Lung (tissue), 11 donors: ENCODE measurements at regions not wholly inside any gene's neighbourhood (a gene's known extent, or its start where the extent isn't known, plus 50 kb on each side); places are given as distances from the start of the nearest gene placed in this dataset.

Experiments
- ATAC-seq: fragments of 200-7000 bp; cut with Tn5 transposase; one replicate; pipeline ENCODE4 v1.9.1; 2020; ENCODE audit warnings: moderate number of reproducible peaks; ENCODE audit not compliant: insufficient read depth, low FRiP score
- DNase-seq, 3 donors: peaks; one replicate each; pipeline ENCODE4 v3.0.0-alpha.2; 2013 to 2017
- H3K27ac ChIP-seq, 2 donors: one replicate each; pipeline ENCODE4 v1.5.1; 2013; ENCODE audit warnings: mild to moderate bottlenecking in 2 of 2, moderate library complexity in 2 of 2, control low read depth in 1 of 2, inconsistent platforms in 1 of 2, low read depth in 1 of 2, low read length in 1 of 2
- H3K27me3 ChIP-seq, 3 donors: one replicate each; pipeline ENCODE4 v1.5.1; 2013; ENCODE audit warnings: low read length in 2 of 3; ENCODE audit not compliant: control insufficient read depth in 3 of 3, insufficient read depth in 3 of 3
- H3K36me3 ChIP-seq, 4 donors: one replicate each; pipeline ENCODE4 v1.5.1; 2013; ENCODE audit warnings: low read length in 4 of 4, mild to moderate bottlenecking in 1 of 4, moderate library complexity in 1 of 4; ENCODE audit not compliant: control insufficient read depth in 4 of 4, insufficient read depth in 4 of 4
- H3K4me1 ChIP-seq, 5 donors: one replicate each; pipeline ENCODE4 v1.5.1; 2013; ENCODE audit warnings: low read length in 5 of 5, mild to moderate bottlenecking in 2 of 5, moderate library complexity in 1 of 5; ENCODE audit not compliant: control insufficient read depth in 5 of 5, insufficient read depth in 5 of 5
- H3K4me3 ChIP-seq: one replicate; pipeline ENCODE4 v1.5.1; 2013; ENCODE audit warnings: mild to moderate bottlenecking, control low read depth, moderate library complexity
- H3K9ac ChIP-seq, 2 donors: one replicate each; pipeline ENCODE4 v1.5.1; 2013; ENCODE audit warnings: low read length in 2 of 2, control low read depth in 1 of 2; ENCODE audit not compliant: insufficient read depth in 1 of 2
- H3K9me3 ChIP-seq, 4 donors: one replicate each; pipeline ENCODE4 v1.5.1; 2013; ENCODE audit warnings: low read length in 3 of 4, mild to moderate bottlenecking in 1 of 4, moderate library complexity in 1 of 4; ENCODE audit not compliant: control insufficient read depth in 4 of 4, insufficient read depth in 3 of 4
- WGBS, 2 donors: extraction: QIAGEN DNeasy Blood & Tissue Kit; methylation state at CpG; one replicate each; pipeline ENCODE4 v1.1.7; 2013; 5-methylcytosine and 5-hydroxymethylcytosine counted together
- TF ChIP-seq, protein P1 (sequence below): IDR thresholded peaks from 2 replicates; pipeline ENCODE4 v1.5.1; 2012; ENCODE audit warnings: mild to moderate bottlenecking; ENCODE audit errors: control extremely low read depth, extremely low read depth
- donor health status: control.
- donor health status: control.
- donor health status: Bipolar disorder and iron deficiency.
- donor health status: healthy.
- donor health status: DM: yes; HTN: yes; CAD: no.

DNA sequence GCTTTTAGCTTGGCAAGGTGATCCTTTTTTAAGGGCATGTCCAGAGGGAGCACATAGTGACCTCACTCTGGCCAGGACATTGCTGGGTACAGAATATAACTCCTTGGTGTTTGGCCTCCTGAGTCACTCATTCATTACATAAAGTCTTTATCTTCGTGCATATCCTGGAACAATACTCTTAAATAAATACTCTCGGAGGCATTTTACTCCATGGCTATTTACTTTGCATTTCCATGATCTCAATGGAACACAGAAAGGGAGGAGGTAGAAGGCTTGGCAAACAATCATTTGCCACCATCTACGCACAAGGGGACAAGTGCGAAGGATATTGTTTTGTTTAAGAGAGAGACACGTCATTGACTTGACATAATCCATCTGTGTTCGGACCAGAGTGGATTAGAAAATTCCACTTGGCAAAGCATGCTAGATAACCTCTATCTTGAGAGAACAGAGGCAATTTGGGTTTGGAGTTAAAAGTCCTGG lies 210.0 kb downstream of the IRS2 start:
- TF ChIP-seq, protein P1, sequence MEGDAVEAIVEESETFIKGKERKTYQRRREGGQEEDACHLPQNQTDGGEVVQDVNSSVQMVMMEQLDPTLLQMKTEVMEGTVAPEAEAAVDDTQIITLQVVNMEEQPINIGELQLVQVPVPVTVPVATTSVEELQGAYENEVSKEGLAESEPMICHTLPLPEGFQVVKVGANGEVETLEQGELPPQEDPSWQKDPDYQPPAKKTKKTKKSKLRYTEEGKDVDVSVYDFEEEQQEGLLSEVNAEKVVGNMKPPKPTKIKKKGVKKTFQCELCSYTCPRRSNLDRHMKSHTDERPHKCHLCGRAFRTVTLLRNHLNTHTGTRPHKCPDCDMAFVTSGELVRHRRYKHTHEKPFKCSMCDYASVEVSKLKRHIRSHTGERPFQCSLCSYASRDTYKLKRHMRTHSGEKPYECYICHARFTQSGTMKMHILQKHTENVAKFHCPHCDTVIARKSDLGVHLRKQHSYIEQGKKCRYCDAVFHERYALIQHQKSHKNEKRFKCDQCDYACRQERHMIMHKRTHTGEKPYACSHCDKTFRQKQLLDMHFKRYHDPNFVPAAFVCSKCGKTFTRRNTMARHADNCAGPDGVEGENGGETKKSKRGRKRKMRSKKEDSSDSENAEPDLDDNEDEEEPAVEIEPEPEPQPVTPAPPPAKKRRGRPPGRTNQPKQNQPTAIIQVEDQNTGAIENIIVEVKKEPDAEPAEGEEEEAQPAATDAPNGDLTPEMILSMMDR: no peak
- H3K27me3 ChIP-seq: peaks cover 0 to 3% (median 0%) of the 10 kb centered on the region in 3 donors
- H3K4me1 ChIP-seq: no peaks in the 10 kb centered on the region
- ATAC-seq: no peak
- no peak overlapping the region for H3K4me3 ChIP-seq
- H3K9ac ChIP-seq: no peak overlapping the region
- 64 to 73% methylated on average over 6 of the region's 6 CpGs for WGBS, 2 donors
- H3K27ac ChIP-seq: no peak overlapping the region
- no peaks in the 10 kb centered on the region for H3K36me3 ChIP-seq
- DNase-seq: peak in 2 of 3 donors; percentile 20 to 35
- H3K9me3 ChIP-seq: no peaks in the 10 kb centered on the region

DNA sequence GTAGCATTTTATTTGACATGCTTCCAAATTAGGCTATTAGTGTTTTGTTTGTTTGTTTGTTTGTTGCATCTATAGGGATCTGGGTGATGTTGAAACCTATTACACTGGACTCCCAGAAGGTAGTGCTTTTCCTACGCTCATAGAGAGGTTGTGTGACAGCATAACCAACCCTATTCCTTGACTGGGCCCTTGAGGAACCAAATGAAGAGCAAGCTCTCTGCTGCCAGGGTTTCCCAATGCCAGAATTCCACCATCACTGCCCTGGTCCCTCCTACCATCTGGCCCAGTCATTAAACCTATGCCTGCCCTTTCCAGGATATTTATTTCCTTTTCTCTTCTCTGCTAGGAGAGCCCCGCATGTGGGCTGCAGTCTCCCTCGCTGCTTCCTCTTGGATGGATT lies 210.6 kb downstream of the IRS2 start:
- WGBS, 2 donors: 91% methylated on average over 3 of the region's 3 CpGs
- no peak overlapping the region for H3K27ac ChIP-seq
- no peaks in the 10 kb centered on the region for H3K9me3 ChIP-seq
- TF ChIP-seq, protein P1: no peak
- H3K36me3 ChIP-seq: no peaks in the 10 kb centered on the region
- no peak overlapping the region for H3K4me3 ChIP-seq
- peaks cover 0 to 3% (median 0%) of the 10 kb centered on the region in 3 donors for H3K27me3 ChIP-seq
- DNase-seq (no peak), ATAC-seq (no peak)
- no peak overlapping the region for H3K9ac ChIP-seq
- H3K4me1 ChIP-seq: no peaks in the 10 kb centered on the region

DNA sequence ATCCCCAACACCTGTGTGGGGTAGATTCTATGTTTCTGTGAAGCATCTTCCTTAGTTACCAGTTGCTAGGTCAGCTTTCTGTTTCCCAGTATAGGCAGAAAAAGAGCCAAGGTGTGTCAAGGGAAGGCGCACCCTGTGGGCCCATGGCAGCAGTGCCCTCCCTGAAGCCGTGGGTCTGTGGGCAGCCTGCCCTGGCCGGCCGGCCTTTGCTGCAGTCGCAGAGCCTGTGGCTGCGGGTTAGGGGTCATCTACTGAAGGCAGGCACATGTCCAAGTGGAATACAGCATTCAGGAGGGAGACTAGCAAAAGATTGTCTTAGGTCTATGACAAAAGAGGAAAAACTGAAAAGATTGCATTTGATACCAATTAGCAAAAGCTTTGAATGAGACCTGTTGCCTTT lies 214.0 kb downstream of the IRS2 start:
- no peak for ATAC-seq
- TF ChIP-seq, protein P1: no peak
- Histone ChIP-seq H3K4me3 (no peak overlapping the region), H3K9ac (no peak overlapping the region), H3K9me3 (no peaks in the 10 kb centered on the region), H3K4me1 (peaks cover 0 to 7% (median 0%) of the 10 kb centered on the region in 5 donors), H3K36me3 (no peaks in the 10 kb centered on the region), H3K27ac (no peak overlapping the region), H3K27me3 (peaks cover 0 to 3% (median 0%) of the 10 kb centered on the region in 3 donors)
- 85 to 90% methylated on average over 6 of the region's 6 CpGs for WGBS, 2 donors
- no peak for DNase-seq

DNA sequence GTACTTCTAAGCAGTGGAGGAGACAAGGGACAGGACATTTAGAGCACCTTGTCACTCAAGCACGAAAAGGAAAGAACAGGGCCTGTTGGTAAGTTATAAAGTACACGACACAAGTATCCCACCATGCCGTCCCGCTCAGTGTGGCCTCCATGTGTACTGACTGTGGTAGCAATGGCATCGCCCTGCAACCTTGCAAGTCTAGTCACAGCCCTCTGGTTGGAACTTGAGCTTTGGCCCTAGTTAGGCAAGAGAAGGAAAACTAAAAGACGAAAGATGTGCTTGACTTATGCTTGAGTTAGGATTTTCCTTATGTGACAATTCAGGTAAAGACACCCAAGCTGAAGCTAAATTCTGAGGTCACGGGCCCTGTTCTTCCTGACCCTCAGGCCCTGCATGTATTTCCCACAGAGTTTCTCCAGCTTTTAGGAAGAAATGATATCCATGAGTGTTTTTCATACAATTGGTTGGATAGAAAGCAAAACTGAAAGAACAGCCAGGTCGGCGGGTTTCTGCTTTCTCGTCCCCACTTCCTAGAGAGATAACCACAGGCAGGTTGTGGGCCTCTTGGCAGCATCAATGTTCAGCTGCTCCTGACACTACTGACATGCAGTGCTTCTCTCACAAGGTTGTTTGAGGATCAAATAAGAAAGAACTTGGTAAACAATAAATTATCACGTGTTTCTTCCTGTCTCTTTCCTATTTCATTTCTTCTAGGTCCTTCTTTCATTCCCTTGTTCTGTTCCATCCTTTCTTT lies 216.2 kb downstream of the IRS2 start:
- no peak overlapping the region for H3K27ac ChIP-seq
- ATAC-seq: no peak
- no peak overlapping the region for H3K9ac ChIP-seq
- no peaks in the 10 kb centered on the region for H3K9me3 ChIP-seq
- TF ChIP-seq, protein P1: no peak
- WGBS, 2 donors: 76 to 80% methylated on average over 11 of the region's 11 CpGs
- H3K4me3 ChIP-seq: no peak overlapping the region
- H3K36me3 ChIP-seq: no peaks in the 10 kb centered on the region
- H3K27me3 ChIP-seq: no peaks in the 10 kb centered on the region
- DNase-seq: no peak
- H3K4me1 ChIP-seq: peaks cover 0 to 8% (median 0%) of the 10 kb centered on the region in 5 donors
